ENCODE measurements at regions not wholly inside any gene's neighbourhood (a gene's known extent, or its start where the extent isn't known, plus 50 kb on each side); places are given as distances from the start of the nearest gene placed in this dataset.

DNA sequence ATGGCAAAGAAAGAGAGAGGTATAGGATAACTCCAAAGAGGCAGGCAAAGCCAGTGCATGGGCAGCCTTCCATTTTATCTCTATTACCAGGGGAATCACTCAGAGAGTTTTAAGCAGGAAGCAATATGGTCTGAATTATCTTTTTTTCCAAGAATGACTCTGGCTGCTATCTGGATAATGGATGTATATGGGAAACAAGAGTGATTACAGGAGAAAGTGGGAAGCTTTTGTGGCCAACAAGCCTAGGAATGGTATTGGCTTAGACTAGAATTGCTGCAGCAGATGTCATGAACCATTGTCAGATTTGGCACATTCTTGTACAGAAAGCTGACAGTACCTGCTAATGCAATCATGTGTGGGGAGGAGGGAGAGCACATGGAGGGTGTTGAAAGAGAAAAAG is 73.0 kb upstream of the BTBD3 start:
- TF ChIP-seq SIN3A (IDR thresholded peaks at IDR 0.05; ENCODE audit: borderline replicate concordance, insufficient read depth, low read length) = no peak
- TF ChIP-seq, protein P1, sequence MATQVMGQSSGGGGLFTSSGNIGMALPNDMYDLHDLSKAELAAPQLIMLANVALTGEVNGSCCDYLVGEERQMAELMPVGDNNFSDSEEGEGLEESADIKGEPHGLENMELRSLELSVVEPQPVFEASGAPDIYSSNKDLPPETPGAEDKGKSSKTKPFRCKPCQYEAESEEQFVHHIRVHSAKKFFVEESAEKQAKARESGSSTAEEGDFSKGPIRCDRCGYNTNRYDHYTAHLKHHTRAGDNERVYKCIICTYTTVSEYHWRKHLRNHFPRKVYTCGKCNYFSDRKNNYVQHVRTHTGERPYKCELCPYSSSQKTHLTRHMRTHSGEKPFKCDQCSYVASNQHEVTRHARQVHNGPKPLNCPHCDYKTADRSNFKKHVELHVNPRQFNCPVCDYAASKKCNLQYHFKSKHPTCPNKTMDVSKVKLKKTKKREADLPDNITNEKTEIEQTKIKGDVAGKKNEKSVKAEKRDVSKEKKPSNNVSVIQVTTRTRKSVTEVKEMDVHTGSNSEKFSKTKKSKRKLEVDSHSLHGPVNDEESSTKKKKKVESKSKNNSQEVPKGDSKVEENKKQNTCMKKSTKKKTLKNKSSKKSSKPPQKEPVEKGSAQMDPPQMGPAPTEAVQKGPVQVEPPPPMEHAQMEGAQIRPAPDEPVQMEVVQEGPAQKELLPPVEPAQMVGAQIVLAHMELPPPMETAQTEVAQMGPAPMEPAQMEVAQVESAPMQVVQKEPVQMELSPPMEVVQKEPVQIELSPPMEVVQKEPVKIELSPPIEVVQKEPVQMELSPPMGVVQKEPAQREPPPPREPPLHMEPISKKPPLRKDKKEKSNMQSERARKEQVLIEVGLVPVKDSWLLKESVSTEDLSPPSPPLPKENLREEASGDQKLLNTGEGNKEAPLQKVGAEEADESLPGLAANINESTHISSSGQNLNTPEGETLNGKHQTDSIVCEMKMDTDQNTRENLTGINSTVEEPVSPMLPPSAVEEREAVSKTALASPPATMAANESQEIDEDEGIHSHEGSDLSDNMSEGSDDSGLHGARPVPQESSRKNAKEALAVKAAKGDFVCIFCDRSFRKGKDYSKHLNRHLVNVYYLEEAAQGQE (IDR thresholded peaks at IDR 0.05; ENCODE audit: insufficient read depth in 1 of 2, low read depth in 2 of 2, low read length in 2 of 2) = no peak
- no peak for TF ChIP-seq FOXP2 (optimal IDR thresholded peaks at IDR 0.05; ENCODE audit: borderline replicate concordance, extremely low read depth, extremely low read length, insufficient read depth)
- no peak for TF ChIP-seq TAF1 (IDR thresholded peaks at IDR 0.05; ENCODE audit: borderline replicate concordance, insufficient read depth, low read length)
- no peak for TF ChIP-seq POLR2AphosphoS5 (IDR thresholded peaks at IDR 0.05; ENCODE audit: low read depth, low read length)

- no peak for TF ChIP-seq FOXP2 (optimal IDR thresholded peaks at IDR 0.05; ENCODE audit: borderline replicate concordance, extremely low read depth, extremely low read length, insufficient read depth)
- TF ChIP-seq, protein P1 (IDR thresholded peaks at IDR 0.05; ENCODE audit: insufficient read depth in 1 of 2, low read depth in 2 of 2, low read length in 2 of 2) = no peak
- TF ChIP-seq POLR2AphosphoS5 (IDR thresholded peaks at IDR 0.05; ENCODE audit: low read depth, low read length) = no peak
- TF ChIP-seq SIN3A (IDR thresholded peaks at IDR 0.05; ENCODE audit: borderline replicate concordance, insufficient read depth, low read length) = no peak
- TF ChIP-seq TAF1 (IDR thresholded peaks at IDR 0.05; ENCODE audit: borderline replicate concordance, insufficient read depth, low read length) = no peak
These were observed 72.4 kb upstream of the BTBD3 start for GRCh38 chr20:11845340-11845739.

DNA sequence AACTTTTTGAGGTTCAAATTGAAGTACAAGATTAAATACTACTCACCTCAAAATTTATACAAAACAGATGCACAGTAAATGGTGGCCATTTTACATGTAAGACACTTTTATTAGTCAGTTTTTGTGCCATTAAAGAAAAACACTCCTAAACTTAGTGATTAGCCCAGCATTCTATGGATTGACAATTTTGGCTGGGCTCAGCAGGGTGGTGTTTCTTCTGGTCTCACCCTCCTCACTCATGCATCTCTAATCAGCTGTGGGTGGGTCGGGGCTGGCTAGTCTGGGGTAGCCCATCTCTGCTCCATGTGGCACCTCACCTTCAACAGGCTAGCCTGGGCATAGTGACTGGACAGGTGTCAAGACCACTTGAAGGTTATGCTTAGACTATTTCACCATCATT is 71.6 kb upstream of the BTBD3 start:
- TF ChIP-seq FOXP2 (optimal IDR thresholded peaks at IDR 0.05; ENCODE audit: borderline replicate concordance, extremely low read depth, extremely low read length, insufficient read depth) (no peak), TAF1 (IDR thresholded peaks at IDR 0.05; ENCODE audit: borderline replicate concordance, insufficient read depth, low read length) (no peak), SIN3A (IDR thresholded peaks at IDR 0.05; ENCODE audit: borderline replicate concordance, insufficient read depth, low read length) (no peak), POLR2AphosphoS5 (IDR thresholded peaks at IDR 0.05; ENCODE audit: low read depth, low read length) (no peak)
- TF ChIP-seq, protein P1 (IDR thresholded peaks at IDR 0.05; ENCODE audit: insufficient read depth in 1 of 2, low read depth in 2 of 2, low read length in 2 of 2) = no peak

GRCh38 chr20:11847827-11848226 is 69.9 kb upstream of the BTBD3 start:
- TF ChIP-seq TAF1 (IDR thresholded peaks at IDR 0.05; ENCODE audit: borderline replicate concordance, insufficient read depth, low read length) = no peak
- no peak for TF ChIP-seq SIN3A (IDR thresholded peaks at IDR 0.05; ENCODE audit: borderline replicate concordance, insufficient read depth, low read length)
- TF ChIP-seq FOXP2 (optimal IDR thresholded peaks at IDR 0.05; ENCODE audit: borderline replicate concordance, extremely low read depth, extremely low read length, insufficient read depth) = no peak
- no peak for TF ChIP-seq POLR2AphosphoS5 (IDR thresholded peaks at IDR 0.05; ENCODE audit: low read depth, low read length)
- TF ChIP-seq, protein P1 (IDR thresholded peaks at IDR 0.05; ENCODE audit: insufficient read depth in 1 of 2, low read depth in 2 of 2, low read length in 2 of 2) = no peak
